Amniotic stem cell (primary cell): ENCODE measurements at regions not wholly inside any gene's neighbourhood (a gene's known extent, or its start where the extent isn't known, plus 50 kb on each side); places are given as distances from the start of the nearest gene placed in this dataset.
A peak's percentile ranks its signal among the peaks of the same experiment; 100 is the strongest.
"Not testable (repeated sequence)": the region's sequence is repeated elsewhere in the genome, so short reads cannot be mapped to it uniquely, and the experiment has no call there.

Experiments used
- DNase-seq: peaks from one replicate; lab custom pipeline; 2025; lab: John Stamatoyannopoulos, UW

GRCh38 chr4:13678186-13678924 lies 50.8 kb upstream of the BOD1L1 start:
- DNase-seq: no peak

GRCh38 chr4:13681570-13681969 lies 54.0 kb upstream of the BOD1L1 start:
- DNase-seq: no peak

GRCh38 chr4:13694256-13694655 lies 66.7 kb upstream of the BOD1L1 start:
- DNase-seq: no peak

- DNase-seq: no peak
Observed at GRCh38 chr4:13698296-13698695, 70.8 kb upstream of the BOD1L1 start.

- peak; percentile 15 for DNase-seq
Observed at GRCh38 chr4:13700021-13700857, 72.7 kb upstream of the BOD1L1 start.

- not testable (repeated sequence) for DNase-seq
Observed at GRCh38 chr4:13700858-13701140, 73.3 kb upstream of the BOD1L1 start.

- peak; percentile 8 for DNase-seq
Observed at GRCh38 chr4:13701937-13702446, 74.5 kb upstream of the BOD1L1 start.

GRCh38 chr4:13703096-13703495 lies 75.6 kb upstream of the BOD1L1 start:
- DNase-seq: no peak

- DNase-seq: no peak
Observed at GRCh38 chr4:13704035-13704434, 76.5 kb upstream of the BOD1L1 start.

- DNase-seq: no peak
Observed at GRCh38 chr4:13704761-13705160, 77.2 kb upstream of the BOD1L1 start.

- DNase-seq: no peak
Observed at GRCh38 chr4:13705521-13706041, 78.1 kb upstream of the BOD1L1 start.

GRCh38 chr4:13706120-13706519 lies 78.6 kb upstream of the BOD1L1 start:
- DNase-seq: no peak

GRCh38 chr4:13706716-13707115 lies 79.2 kb upstream of the BOD1L1 start:
- no peak for DNase-seq

- no peak for DNase-seq
Observed at GRCh38 chr4:13710246-13710885, 82.8 kb upstream of the BOD1L1 start.

- no peak for DNase-seq
Observed at GRCh38 chr4:13711233-13711785, 83.8 kb upstream of the BOD1L1 start.

GRCh38 chr4:13721894-13722293 lies 94.4 kb upstream of the BOD1L1 start:
- DNase-seq: no peak

GRCh38 chr4:13722649-13723048 lies 95.1 kb upstream of the BOD1L1 start:
- DNase-seq: no peak

GRCh38 chr4:13728761-13729160 lies 101.2 kb upstream of the BOD1L1 start:
- DNase-seq: no peak

- DNase-seq: no peak
Observed at GRCh38 chr4:13731019-13731418, 103.5 kb upstream of the BOD1L1 start.

GRCh38 chr4:13733817-13734216 lies 106.3 kb upstream of the BOD1L1 start:
- DNase-seq: no peak

- DNase-seq: no peak
Observed at GRCh38 chr4:13750594-13750993, 123.1 kb upstream of the BOD1L1 start.

- DNase-seq: not testable (repeated sequence)
Observed at GRCh38 chr4:13761581-13761980, 134.1 kb upstream of the BOD1L1 start.
